ENCODE measurements at regions not wholly inside any gene's neighbourhood (a gene's known extent, or its start where the extent isn't known, plus 50 kb on each side); places are given as distances from the start of the nearest gene placed in this dataset.

GRCh38 chr7:41567731-41568114 lies 135.2 kb downstream of the INHBA start:
- TF ChIP-seq POLR2AphosphoS5 (IDR thresholded peaks at IDR 0.05) = no peak
- no peak for TF ChIP-seq CTCF (IDR thresholded peaks at IDR 0.05)

Measured in suprapubic skin (tissue), 3 donors.